Neutrophil (primary cell): ENCODE measurements at regions not wholly inside any gene's neighbourhood (a gene's known extent, or its start where the extent isn't known, plus 50 kb on each side); places are given as distances from the start of the nearest gene placed in this dataset.
"Not testable (repeated sequence)": the region's sequence is repeated elsewhere in the genome, so short reads cannot be mapped to it uniquely, and the experiment has no call there.

Experiments
- H3K27ac ChIP-seq: fragments of 200-600 bp; sonication (generic); 2 replicates; pipeline ENCODE4 v1.5.1; 2016; ENCODE audit warnings: mild to moderate bottlenecking, moderate library complexity
- H3K27me3 ChIP-seq: fragments of 200-600 bp; sonication (generic); 2 replicates; pipeline ENCODE4 v1.6.0; 2016; ENCODE audit warnings: mild to moderate bottlenecking
- H3K36me3 ChIP-seq: fragments of 200-600 bp; sonication (generic); 2 replicates; pipeline ENCODE4 v1.5.1; 2017
- H3K4me1 ChIP-seq, 2 experiments: fragments of 200-600 bp in 1 of 2; sonication (generic) in 1 of 2; 1 replicate in 1 of 2; 2 replicates in 1 of 2; pipeline versions ENCODE4 v1.5.1 to v1.6.1; 2013 to 2016; ENCODE audit warnings: low read depth in 1 of 2, low read length in 1 of 2, mild to moderate bottlenecking in 1 of 2, moderate library complexity in 1 of 2; ENCODE audit not compliant: control insufficient read depth in 1 of 2, insufficient read depth in 1 of 2
- H3K4me3 ChIP-seq, 2 experiments: fragments of 200-600 bp in 1 of 2; sonication (generic) in 1 of 2; 1 replicate in 1 of 2; 2 replicates in 1 of 2; pipeline ENCODE4 v1.5.1; 2013 to 2016; ENCODE audit warnings: low read depth in 1 of 2, low read length in 1 of 2, mild to moderate bottlenecking in 1 of 2, moderate library complexity in 1 of 2
- H3K9me3 ChIP-seq: fragments of 200-600 bp; sonication (generic); 2 replicates; pipeline ENCODE4 v1.5.1; 2016
- CTCF ChIP-seq: fragments of 200-600 bp; sonication (generic); IDR thresholded peaks from 2 replicates; pipeline ENCODE4 v1.5.1; 2016; ENCODE audit warnings: antibody characterized with exemption

- Histone ChIP-seq H3K36me3 (no peaks in the 10 kb centered on the region), H3K4me1 (no peaks in the 10 kb centered on the region), H3K9me3 (no peaks in the 10 kb centered on the region), H3K27me3 (peaks cover 100% of the 10 kb centered on the region), H3K27ac (no peak overlapping the region), H3K4me3 (no peak overlapping the region)
- no peak for TF ChIP-seq CTCF
Measured at GRCh38 chr11:45373506-45374035, 87.4 kb upstream of the SYT13 start.

GRCh38 chr11:45372414-45372813 is 86.3 kb upstream of the SYT13 start:
- H3K4me1 ChIP-seq, H3K9me3 ChIP-seq, H3K27ac ChIP-seq, H3K4me3 ChIP-seq, H3K36me3 ChIP-seq: not testable (repeated sequence)
- H3K27me3 ChIP-seq = peaks cover 100% of the 10 kb centered on the region

- Histone ChIP-seq H3K27ac (no peak overlapping the region), H3K4me1 (no peaks in the 10 kb centered on the region), H3K36me3 (no peaks in the 10 kb centered on the region), H3K9me3 (no peaks in the 10 kb centered on the region), H3K4me3 (no peak overlapping the region), H3K27me3 (peaks cover 96% of the 10 kb centered on the region)
- peak; percentile 18 for TF ChIP-seq CTCF
Measured at GRCh38 chr11:45371251-45372115, 85.3 kb upstream of the SYT13 start.

- H3K9me3 ChIP-seq = no peaks in the 10 kb centered on the region
- H3K27me3 ChIP-seq = peaks cover 89% of the 10 kb centered on the region
- no peak overlapping the region for H3K27ac ChIP-seq
- H3K4me3 ChIP-seq = no peak overlapping the region
- H3K36me3 ChIP-seq = no peaks in the 10 kb centered on the region
- no peaks in the 10 kb centered on the region for H3K4me1 ChIP-seq
- TF ChIP-seq CTCF = no peak
Measured at GRCh38 chr11:45369313-45369712, 83.2 kb upstream of the SYT13 start.

- Histone ChIP-seq H3K36me3 (no peaks in the 10 kb centered on the region), H3K27me3 (peaks cover 89% of the 10 kb centered on the region), H3K27ac (no peak overlapping the region), H3K4me3 (no peak overlapping the region), H3K9me3 (no peaks in the 10 kb centered on the region), H3K4me1 (no peaks in the 10 kb centered on the region)
- TF ChIP-seq CTCF = no peak
Measured at GRCh38 chr11:45368697-45369096, 82.6 kb upstream of the SYT13 start.

GRCh38 chr11:45366619-45367190 is 80.6 kb upstream of the SYT13 start:
- H3K27me3 ChIP-seq = peaks cover 87% of the 10 kb centered on the region
- H3K4me1 ChIP-seq = no peaks in the 10 kb centered on the region
- H3K36me3 ChIP-seq = no peaks in the 10 kb centered on the region
- H3K27ac ChIP-seq = no peak overlapping the region
- no peak for TF ChIP-seq CTCF
- no peak overlapping the region for H3K4me3 ChIP-seq
- H3K9me3 ChIP-seq = no peaks in the 10 kb centered on the region
